ENCODE measurements at regions not wholly inside any gene's neighbourhood (a gene's known extent, or its start where the extent isn't known, plus 50 kb on each side); places are given as distances from the start of the nearest gene placed in this dataset.

- TF ChIP-seq ZNF280B (CRISPR knock-in tag; IDR thresholded peaks at IDR 0.05) (no peak), ZFPM2 (CRISPR knock-in tag; IDR thresholded peaks at IDR 0.05) (no peak), ZNF778 (CRISPR knock-in tag; IDR thresholded peaks at IDR 0.05) (no peak), GTF2E2 (tag; IDR thresholded peaks at IDR 0.05) (no peak), NR1H2 (CRISPR knock-in tag; IDR thresholded peaks at IDR 0.05) (no peak), ZNF324 (CRISPR knock-in tag; IDR thresholded peaks at IDR 0.05) (no peak)
- no TSS peak for BruUV-seq (replicated peaks)
- in situ Hi-C loops (cut with MboI), result no loop called here
Observed at GRCh38 chr18:4578449-4578848, 123.3 kb upstream of the DLGAP1 start.

GRCh38 chr18:4573735-4574134, 118.6 kb upstream of the DLGAP1 start:
- in situ Hi-C loops (cut with MboI), result no loop called here
- no peak overlapping the region for H3K4me3 ChIP-seq

More at GRCh38 chr18:4578449-4578848, 123.3 kb upstream of the DLGAP1 start:
- H3K9me3 ChIP-seq (replicated peaks; ENCODE audit: control insufficient read depth, insufficient read depth, low read depth, low read length), result no peaks in the 10 kb centered on the region; the same call in 1 of the 2 replicates
- POLR2A ChIA-PET, result no interaction called here
- no peak overlapping the region for H3K9ac ChIP-seq (ENCODE audit: insufficient read depth in 1 of 2, low read depth in 2 of 2, low read length in 2 of 2)
- no peaks in the 10 kb centered on the region for H3K79me2 ChIP-seq (ENCODE audit: control insufficient read depth, insufficient read depth, low read length)
- H3K27ac ChIP-seq (ENCODE audit: extremely low read depth, low read depth, low read length), result no peak overlapping the region
- ATAC-seq, result no peak
- H3K4me2 ChIP-seq (ENCODE audit: insufficient read depth, low read length), result no peak overlapping the region
- no peak for DNase-seq (ENCODE audit: extremely low read depth in 1 of 4, low spot score in 3 of 4)
- 2% methylated on average over 5 of the region's 5 CpGs for WGBS (ENCODE audit: insufficient coverage, low coverage, missing lambda C conversion rate)
- no peaks in the 10 kb centered on the region for H3K9me1 ChIP-seq (ENCODE audit: control insufficient read depth, insufficient read depth, low read length)
- no peak overlapping the region for H2AFZ ChIP-seq (ENCODE audit: low read depth, low read length)
- FAIRE-seq, result no peak
- no peaks in the 10 kb centered on the region for H3K4me1 ChIP-seq (replicated peaks in 1 of 2; ENCODE audit: control insufficient read depth in 2 of 2, insufficient read depth in 2 of 2, low read length in 2 of 2)
- H3K27me3 ChIP-seq (ENCODE audit: control insufficient read depth in 2 of 2, insufficient read depth in 2 of 2, low read length in 2 of 2), result no peaks in the 10 kb centered on the region
- no peak overlapping the region for H3K4me3 ChIP-seq
- H4K20me1 ChIP-seq (replicated peaks; ENCODE audit: control insufficient read depth, insufficient read depth, low read length), result no peaks in the 10 kb centered on the region
- CTCF ChIA-PET (ENCODE audit: low intra/inter-chr PET ratio), result no interaction called here
- intact Hi-C loops (cut with micrococcal nuclease), result no loop called here
- H3K36me3 ChIP-seq (ENCODE audit: control insufficient read depth, insufficient read depth, low read length), result no peaks in the 10 kb centered on the region

More at GRCh38 chr18:4573735-4574134, 118.6 kb upstream of the DLGAP1 start:
- Histone ChIP-seq H3K4me1 (replicated peaks in 1 of 2; ENCODE audit: control insufficient read depth in 2 of 2, insufficient read depth in 2 of 2, low read length in 2 of 2) (no peaks in the 10 kb centered on the region), H3K9me1 (ENCODE audit: control insufficient read depth, insufficient read depth, low read length) (no peaks in the 10 kb centered on the region), H3K9me3 (replicated peaks; ENCODE audit: control insufficient read depth, insufficient read depth, low read depth, low read length) (no peaks in the 10 kb centered on the region; the same call in 1 of the 2 replicates), H3K27me3 (ENCODE audit: control insufficient read depth in 2 of 2, insufficient read depth in 2 of 2, low read length in 2 of 2) (no peaks in the 10 kb centered on the region), H3K36me3 (ENCODE audit: control insufficient read depth, insufficient read depth, low read length) (no peaks in the 10 kb centered on the region), H3K27ac (ENCODE audit: extremely low read depth, low read depth, low read length) (no peak overlapping the region), H4K20me1 (replicated peaks; ENCODE audit: control insufficient read depth, insufficient read depth, low read length) (no peaks in the 10 kb centered on the region), H2AFZ (ENCODE audit: low read depth, low read length) (no peak overlapping the region), H3K4me2 (ENCODE audit: insufficient read depth, low read length) (no peak overlapping the region), H3K79me2 (ENCODE audit: control insufficient read depth, insufficient read depth, low read length) (no peaks in the 10 kb centered on the region), H3K9ac (ENCODE audit: insufficient read depth in 1 of 2, low read depth in 2 of 2, low read length in 2 of 2) (no peak overlapping the region)
- no peak for FAIRE-seq
- ATAC-seq, result no peak
- intact Hi-C loops (cut with micrococcal nuclease), result no loop called here
- no peak for DNase-seq (ENCODE audit: extremely low read depth in 1 of 4, low spot score in 3 of 4)
- ChIA-PET POLR2A (no interaction called here), CTCF (ENCODE audit: low intra/inter-chr PET ratio) (no interaction called here)
- no TSS peak for BruUV-seq (replicated peaks)
- TF ChIP-seq NCOA4 (IDR thresholded peaks at IDR 0.05; ENCODE audit: partially characterized antibody), result no peak
- TF ChIP-seq PRMT5 (CRISPR knock-in tag; IDR thresholded peaks at IDR 0.05), result no peak
- peak; percentile 26 for TF ChIP-seq ZFP36 (IDR thresholded peaks at IDR 0.05; ENCODE audit: low read depth, low read length, partially characterized antibody)
- WGBS (ENCODE audit: insufficient coverage, low coverage, missing lambda C conversion rate), result 3% methylated on average over 3 of the region's 3 CpGs
